Activated T-helper 17 cell treated with anti-CD3 and anti-CD28 coated beads, Interleukin-2, amount 50 U/mL, for 72 hours (primary cell): ENCODE measurements at regions not wholly inside any gene's neighbourhood (a gene's known extent, or its start where the extent isn't known, plus 50 kb on each side); places are given as distances from the start of the nearest gene placed in this dataset.

Experiments
- ATAC-seq: fragments of 150-1000 bp; cut with Tn5 transposase; replicated peaks from 2 replicates; pipeline ENCODE4 v1.10.0; 2021; ENCODE audit warnings: mild to moderate bottlenecking, moderate library complexity
- H3K27ac Mint-ChIP-seq: one replicate; pipeline ENCODE4 v1.8.0; 2022; ENCODE audit warnings: mixed read lengths
- H3K27me3 Mint-ChIP-seq: one replicate; pipeline ENCODE4 v1.8.0; 2022; ENCODE audit warnings: mixed read lengths
- H3K36me3 Mint-ChIP-seq: one replicate; pipeline ENCODE4 v1.8.0; 2022; ENCODE audit warnings: low read depth, mild to moderate bottlenecking, mixed read lengths
- H3K4me1 Mint-ChIP-seq: one replicate; pipeline ENCODE4 v1.8.0; 2022; ENCODE audit warnings: mixed read lengths
- H3K4me3 Mint-ChIP-seq: one replicate; pipeline ENCODE4 v1.8.0; 2022; ENCODE audit warnings: mild to moderate bottlenecking, mixed read lengths
- H3K9me3 Mint-ChIP-seq: one replicate; pipeline ENCODE4 v1.8.0; 2022; ENCODE audit warnings: mixed read lengths

DNA sequence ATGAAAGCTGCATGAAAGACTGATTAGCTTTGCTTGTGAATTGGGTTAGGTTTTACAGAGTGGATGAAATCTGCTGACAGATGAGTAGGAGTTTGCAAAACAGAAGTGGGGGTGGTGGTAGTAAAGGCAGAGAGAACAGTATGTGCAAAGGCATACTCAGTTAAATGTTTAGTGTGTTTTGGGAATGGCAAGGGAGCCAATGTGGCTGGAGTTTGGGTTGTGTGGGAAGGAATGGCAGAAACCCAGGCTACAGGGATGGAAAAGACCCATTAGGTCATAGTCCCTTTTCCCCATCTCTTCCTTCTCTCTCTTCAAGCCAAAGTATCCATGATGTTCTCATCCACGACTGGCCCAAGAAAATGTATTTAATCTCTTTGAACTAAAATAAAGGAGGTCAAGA lies 362.2 kb upstream of the LYPLAL1 start:
- ATAC-seq = no peak
- no peak overlapping the region for H3K4me3 Mint-ChIP-seq
- no peaks in the 10 kb centered on the region for H3K4me1 Mint-ChIP-seq
- H3K9me3 Mint-ChIP-seq = peaks cover 5% of the 10 kb centered on the region
- H3K27me3 Mint-ChIP-seq = no peaks in the 10 kb centered on the region
- H3K27ac Mint-ChIP-seq = no peak overlapping the region
- H3K36me3 Mint-ChIP-seq = no peaks in the 10 kb centered on the region

DNA sequence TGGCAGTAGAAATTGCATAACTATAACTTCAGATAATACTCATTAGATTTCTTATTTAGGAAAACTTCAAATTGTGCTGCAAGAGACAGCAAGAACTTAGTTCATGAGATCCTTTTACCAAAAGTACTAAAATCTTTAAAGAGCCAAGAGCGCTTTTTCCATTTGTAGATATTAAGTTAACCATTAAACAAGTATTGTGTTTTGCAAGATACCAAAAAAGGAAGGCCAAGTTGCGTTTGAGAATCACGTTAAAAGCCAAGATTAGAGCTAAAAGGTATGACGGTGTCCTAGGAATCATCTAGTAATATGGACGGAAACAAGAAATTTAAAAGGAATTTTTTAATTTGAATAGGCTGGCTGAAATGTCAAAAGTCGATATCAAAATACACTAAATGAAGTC lies 361.3 kb upstream of the LYPLAL1 start:
- Mint-ChIP-seq H3K4me3 (no peak overlapping the region), H3K27ac (no peak overlapping the region), H3K4me1 (no peaks in the 10 kb centered on the region), H3K36me3 (no peaks in the 10 kb centered on the region), H3K9me3 (peaks cover 5% of the 10 kb centered on the region), H3K27me3 (no peaks in the 10 kb centered on the region)
- no peak for ATAC-seq

DNA sequence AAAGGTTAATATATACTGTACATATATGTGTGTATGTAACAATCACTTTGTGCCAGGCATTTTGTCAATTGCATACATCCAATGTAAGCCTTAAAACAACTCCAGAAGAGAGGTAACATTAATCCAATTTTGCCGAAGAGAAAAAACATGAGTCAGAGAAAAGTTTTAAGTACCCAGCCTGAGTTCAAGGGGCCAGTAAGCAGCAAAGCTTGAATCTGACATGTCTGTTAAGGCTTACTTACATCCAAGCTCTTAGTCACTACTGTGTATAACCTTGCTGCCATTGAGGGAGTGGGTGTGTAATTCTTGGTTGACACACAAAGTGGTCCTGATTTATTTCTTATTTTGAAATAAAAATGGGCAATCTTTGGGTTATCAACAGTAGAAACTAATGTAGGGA lies 360.4 kb upstream of the LYPLAL1 start:
- H3K4me1 Mint-ChIP-seq = no peaks in the 10 kb centered on the region

DNA sequence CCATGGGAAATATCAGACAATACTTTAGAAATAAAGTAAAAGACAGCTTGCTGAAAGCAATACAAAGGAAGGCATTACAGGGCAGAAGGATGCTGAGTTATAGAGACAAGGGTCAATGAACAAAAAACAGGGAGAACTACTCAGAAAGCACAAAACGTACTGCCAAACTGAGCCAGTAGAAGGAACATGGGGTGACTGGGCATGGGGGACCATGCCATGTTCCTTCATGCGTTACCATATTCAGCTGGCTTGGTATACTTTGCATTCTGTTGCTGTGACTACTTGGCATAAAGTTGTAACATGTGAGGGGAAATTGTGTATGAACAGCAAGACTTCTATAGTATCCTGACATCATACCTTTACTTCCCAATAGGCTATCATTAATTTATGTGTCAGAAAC lies 358.6 kb upstream of the LYPLAL1 start:
- no peak overlapping the region for H3K4me3 Mint-ChIP-seq
- no peak overlapping the region for H3K27ac Mint-ChIP-seq
- no peaks in the 10 kb centered on the region for H3K36me3 Mint-ChIP-seq
- ATAC-seq = no peak
- H3K27me3 Mint-ChIP-seq = no peaks in the 10 kb centered on the region
- H3K9me3 Mint-ChIP-seq = no peaks in the 10 kb centered on the region
- no peaks in the 10 kb centered on the region for H3K4me1 Mint-ChIP-seq

More for the DNA sequence above, 360.4 kb upstream of the LYPLAL1 start:
- Mint-ChIP-seq H3K27ac (no peak overlapping the region), H3K9me3 (peaks cover 3% of the 10 kb centered on the region), H3K36me3 (no peaks in the 10 kb centered on the region), H3K4me3 (no peak overlapping the region), H3K27me3 (no peaks in the 10 kb centered on the region)
- ATAC-seq = no peak

DNA sequence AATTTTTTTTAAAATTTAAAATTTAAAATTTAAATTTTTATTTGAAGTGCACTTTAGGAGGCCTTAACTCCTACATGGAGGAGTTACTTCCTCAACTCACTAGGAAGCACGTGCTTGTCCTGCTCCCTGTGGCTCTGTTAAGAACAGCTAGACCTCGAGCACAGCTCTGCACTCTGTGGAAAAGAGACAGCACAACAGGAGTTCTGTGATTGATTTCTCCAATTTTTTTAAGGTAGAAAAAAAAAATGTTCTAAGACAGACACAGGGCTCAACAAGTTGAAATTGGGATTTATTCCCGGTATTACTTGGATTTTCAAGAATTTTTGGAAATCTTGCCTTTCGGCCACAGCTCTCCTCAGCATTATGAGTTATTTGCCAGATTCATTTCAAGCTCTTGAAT lies 356.6 kb upstream of the LYPLAL1 start:
- Mint-ChIP-seq H3K4me3 (no peak overlapping the region), H3K27ac (no peak overlapping the region), H3K9me3 (peaks cover 5% of the 10 kb centered on the region), H3K36me3 (no peaks in the 10 kb centered on the region), H3K4me1 (no peaks in the 10 kb centered on the region), H3K27me3 (no peaks in the 10 kb centered on the region)
- ATAC-seq = no peak

DNA sequence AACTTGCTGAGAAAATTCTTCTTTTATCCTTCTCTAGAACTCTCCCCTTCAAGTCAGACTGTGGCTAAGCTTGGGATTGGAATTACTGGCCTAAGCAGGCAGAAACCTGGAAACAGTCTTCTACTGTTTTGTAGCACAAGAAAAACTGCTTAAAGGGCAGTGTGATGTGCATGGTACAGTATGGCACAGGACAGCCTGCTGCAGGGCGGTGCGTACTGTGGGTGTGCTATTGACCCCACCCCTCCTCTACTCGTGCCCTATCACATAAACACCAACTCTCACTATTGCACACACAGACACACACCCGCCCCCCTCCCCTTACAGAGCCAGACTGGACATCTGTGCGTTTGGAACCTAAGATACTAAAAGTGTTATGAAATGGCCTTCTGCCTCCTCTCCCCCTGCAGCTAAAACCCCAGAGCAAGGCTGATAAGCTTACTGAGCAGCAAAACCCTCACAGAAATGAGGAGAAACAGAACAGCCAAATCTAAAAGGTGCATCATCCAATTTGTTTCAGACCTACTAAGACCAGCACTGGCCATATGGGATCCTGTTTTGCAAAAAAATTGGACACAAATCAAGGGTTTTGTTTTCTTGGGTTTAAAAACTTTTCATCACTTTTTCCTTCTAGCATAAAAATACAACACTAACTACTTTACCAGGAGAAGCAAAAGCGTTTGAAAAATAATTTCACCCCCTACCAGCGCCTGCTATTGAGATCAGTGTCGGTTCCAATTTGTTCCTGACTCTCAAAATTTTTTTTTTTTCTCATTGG lies 355.8 kb upstream of the LYPLAL1 start:
- Mint-ChIP-seq H3K27me3 (no peaks in the 10 kb centered on the region), H3K9me3 (peaks cover 5% of the 10 kb centered on the region), H3K27ac (no peak overlapping the region), H3K4me3 (no peak overlapping the region), H3K36me3 (no peaks in the 10 kb centered on the region), H3K4me1 (no peaks in the 10 kb centered on the region)
- ATAC-seq = no peak

DNA sequence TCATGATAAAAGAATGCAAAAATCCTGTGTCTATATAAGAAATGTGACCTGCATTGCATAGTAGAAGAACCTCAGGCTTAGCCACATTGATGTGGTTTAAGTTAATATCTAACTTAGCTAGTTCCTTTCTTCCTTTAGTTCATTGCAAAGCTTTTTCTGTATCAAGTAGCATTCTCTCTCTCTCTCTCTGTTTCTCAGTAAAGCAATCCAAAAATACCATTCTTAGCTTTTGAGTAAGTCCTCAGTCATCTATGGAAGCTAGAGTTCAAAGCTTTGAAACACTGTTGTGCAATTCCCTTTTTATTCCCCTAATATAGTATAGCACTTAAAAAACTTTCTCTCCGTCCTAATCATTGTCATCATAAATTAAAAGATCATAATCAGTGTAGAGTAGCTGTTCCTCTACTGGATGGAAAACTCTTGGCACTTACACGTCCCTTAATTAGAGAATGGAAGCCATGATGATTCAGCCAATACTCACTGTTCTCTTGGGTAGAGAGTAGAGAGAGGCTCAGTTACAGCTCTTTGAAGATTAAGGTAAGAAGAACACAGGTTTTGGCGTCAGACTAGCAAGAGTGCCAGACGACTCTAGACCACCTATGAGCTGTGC lies 350.3 kb upstream of the LYPLAL1 start:
- Mint-ChIP-seq H3K27ac (no peak overlapping the region), H3K9me3 (peaks cover 5% of the 10 kb centered on the region), H3K36me3 (no peaks in the 10 kb centered on the region), H3K27me3 (no peaks in the 10 kb centered on the region), H3K4me1 (no peaks in the 10 kb centered on the region), H3K4me3 (no peak overlapping the region)
- no peak for ATAC-seq

DNA sequence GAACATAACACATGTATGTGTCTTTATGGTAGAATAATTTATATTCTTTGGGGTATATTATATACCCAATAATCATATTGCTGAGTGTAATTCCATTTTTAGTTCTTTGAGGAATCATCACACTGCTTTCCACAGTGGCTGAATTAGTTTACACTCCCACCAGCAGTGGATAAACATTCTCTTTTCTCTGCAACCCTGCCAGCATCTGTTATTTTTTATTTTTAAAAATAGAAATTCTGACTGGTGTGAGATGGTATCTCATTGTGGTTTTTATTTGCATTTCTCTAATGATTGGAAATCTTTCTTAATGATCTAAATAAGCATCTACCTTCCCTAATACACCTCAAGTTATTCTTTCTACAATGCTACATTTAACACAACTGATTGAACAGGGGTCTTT lies 346.2 kb upstream of the LYPLAL1 start:
- H3K4me1 Mint-ChIP-seq = no peaks in the 10 kb centered on the region

DNA sequence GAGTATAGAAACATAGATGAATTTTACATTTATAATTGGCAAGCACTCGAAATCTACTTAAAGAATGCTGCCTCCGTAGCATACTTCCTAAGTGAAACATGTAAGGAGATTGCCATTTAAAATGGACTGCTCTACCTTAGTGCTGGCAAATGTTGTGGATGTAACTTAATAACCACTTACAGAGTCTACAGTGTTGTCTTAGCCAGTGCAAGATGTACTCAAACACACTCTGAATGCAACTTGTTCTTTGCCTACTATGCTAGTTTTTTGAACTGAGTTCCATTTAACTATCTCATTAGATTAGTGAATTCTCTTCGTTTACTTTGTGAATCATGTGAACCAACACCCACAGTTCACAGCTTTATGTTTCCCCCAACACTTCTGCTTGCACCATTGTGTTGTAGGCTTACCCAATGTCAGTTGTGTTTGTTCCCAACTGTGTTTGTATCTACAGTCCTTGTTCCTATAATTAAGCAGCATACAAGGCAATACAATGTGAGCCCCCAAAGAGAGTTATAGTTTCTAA lies 345.5 kb upstream of the LYPLAL1 start:
- no peak overlapping the region for H3K27ac Mint-ChIP-seq
- no peak for ATAC-seq
- H3K27me3 Mint-ChIP-seq = no peaks in the 10 kb centered on the region

More for the DNA sequence above, 346.2 kb upstream of the LYPLAL1 start:
- Mint-ChIP-seq H3K36me3 (no peaks in the 10 kb centered on the region), H3K9me3 (no peaks in the 10 kb centered on the region), H3K27ac (no peak overlapping the region), H3K4me3 (no peak overlapping the region), H3K27me3 (no peaks in the 10 kb centered on the region)
- ATAC-seq = no peak

DNA sequence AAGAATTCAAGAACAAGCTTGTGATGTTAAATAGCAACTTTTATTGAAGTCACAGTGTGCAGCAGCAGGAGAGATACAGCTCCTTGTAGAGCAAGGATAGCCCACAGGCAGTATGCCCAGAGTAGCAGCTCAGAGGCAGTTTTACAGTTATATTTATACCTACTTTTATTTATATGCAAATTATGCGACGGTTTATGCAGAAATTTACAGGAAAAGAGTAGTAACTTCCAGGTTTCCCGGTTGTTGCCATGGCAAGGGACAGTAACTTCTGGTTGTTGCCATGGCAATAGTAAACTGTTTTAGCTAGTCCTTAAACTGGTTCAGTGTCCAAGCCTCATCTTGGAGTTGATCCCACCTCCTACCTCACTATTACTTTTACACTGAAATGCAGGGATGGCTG lies 344.6 kb upstream of the LYPLAL1 start:
- peaks cover 2% of the 10 kb centered on the region for H3K9me3 Mint-ChIP-seq
- no peak overlapping the region for H3K27ac Mint-ChIP-seq
- H3K36me3 Mint-ChIP-seq = no peaks in the 10 kb centered on the region

More for the DNA sequence above, 345.5 kb upstream of the LYPLAL1 start:
- H3K4me3 Mint-ChIP-seq = no peak overlapping the region
- H3K36me3 Mint-ChIP-seq = no peaks in the 10 kb centered on the region
- no peaks in the 10 kb centered on the region for H3K4me1 Mint-ChIP-seq
- H3K9me3 Mint-ChIP-seq = no peaks in the 10 kb centered on the region

DNA sequence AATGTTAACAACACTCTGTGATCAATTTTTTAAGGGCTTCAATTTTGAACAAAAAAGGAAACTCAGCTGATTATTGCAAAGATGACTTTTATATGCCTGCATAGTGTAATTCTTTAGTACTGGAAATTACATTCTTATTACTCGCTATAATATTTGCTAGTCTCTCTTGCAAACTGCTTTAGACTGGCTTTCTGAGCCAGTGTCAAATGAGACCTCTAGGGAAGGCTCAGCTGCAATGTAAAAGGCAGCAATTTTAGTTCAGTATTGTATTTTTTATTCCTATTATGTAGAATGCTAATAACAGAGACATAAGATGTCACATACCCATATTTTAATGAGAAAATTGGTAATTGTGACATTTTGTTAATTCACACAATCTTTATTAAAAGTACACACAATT lies 338.1 kb upstream of the LYPLAL1 start:
- no peaks in the 10 kb centered on the region for H3K4me1 Mint-ChIP-seq
- no peaks in the 10 kb centered on the region for H3K27me3 Mint-ChIP-seq
- ATAC-seq = no peak
- peaks cover 6% of the 10 kb centered on the region for H3K9me3 Mint-ChIP-seq
- no peaks in the 10 kb centered on the region for H3K36me3 Mint-ChIP-seq
- no peak overlapping the region for H3K4me3 Mint-ChIP-seq
- H3K27ac Mint-ChIP-seq = no peak overlapping the region

More for the DNA sequence above, 344.6 kb upstream of the LYPLAL1 start:
- Mint-ChIP-seq H3K4me3 (no peak overlapping the region), H3K4me1 (no peaks in the 10 kb centered on the region), H3K27me3 (no peaks in the 10 kb centered on the region)
- no peak for ATAC-seq

DNA sequence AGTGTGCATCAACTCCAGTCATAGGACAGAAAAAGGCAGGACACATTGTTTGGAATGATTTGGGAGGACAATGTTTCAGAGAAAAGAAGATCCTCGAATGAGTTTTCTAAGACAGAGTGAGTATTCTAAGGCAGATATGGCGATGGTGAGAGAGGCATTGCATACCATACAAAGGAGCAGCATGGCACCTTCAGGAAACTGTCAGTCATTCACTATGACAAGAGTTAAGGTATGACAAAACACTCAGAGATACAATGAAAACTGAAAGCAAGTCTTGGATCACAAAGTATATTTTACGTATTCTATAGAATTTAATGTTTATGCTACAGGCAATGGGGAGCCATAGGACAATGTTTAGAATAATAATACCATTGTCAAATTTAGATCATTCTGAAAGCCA lies 337.4 kb upstream of the LYPLAL1 start:
- H3K27me3 Mint-ChIP-seq = no peaks in the 10 kb centered on the region
- no peaks in the 10 kb centered on the region for H3K4me1 Mint-ChIP-seq
- no peak for ATAC-seq
- no peak overlapping the region for H3K4me3 Mint-ChIP-seq
- H3K27ac Mint-ChIP-seq = no peak overlapping the region
- H3K36me3 Mint-ChIP-seq = no peaks in the 10 kb centered on the region
- peaks cover 10% of the 10 kb centered on the region for H3K9me3 Mint-ChIP-seq

DNA sequence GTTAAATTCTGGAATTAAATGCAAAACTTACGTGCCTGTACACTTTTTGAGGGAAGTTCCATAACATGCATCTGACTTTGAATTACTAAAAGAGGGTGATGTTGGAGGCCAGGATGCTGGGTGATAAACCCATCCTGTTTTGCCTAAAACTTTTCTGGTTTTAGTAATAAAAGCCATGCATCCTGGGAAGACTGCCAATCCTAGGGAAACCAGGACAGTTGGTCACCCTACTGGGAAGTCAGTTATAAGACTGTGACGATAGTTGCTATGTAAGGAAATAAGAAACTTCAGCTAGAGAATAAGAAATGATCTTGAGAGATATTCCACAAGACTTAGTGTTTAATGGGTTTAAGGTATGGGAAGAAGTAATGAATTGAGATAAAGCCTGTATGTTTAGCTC lies 336.6 kb upstream of the LYPLAL1 start:
- Mint-ChIP-seq H3K4me3 (no peak overlapping the region), H3K9me3 (peaks cover 10% of the 10 kb centered on the region), H3K27ac (no peak overlapping the region), H3K36me3 (no peaks in the 10 kb centered on the region), H3K27me3 (no peaks in the 10 kb centered on the region), H3K4me1 (no peaks in the 10 kb centered on the region)
- no peak for ATAC-seq

DNA sequence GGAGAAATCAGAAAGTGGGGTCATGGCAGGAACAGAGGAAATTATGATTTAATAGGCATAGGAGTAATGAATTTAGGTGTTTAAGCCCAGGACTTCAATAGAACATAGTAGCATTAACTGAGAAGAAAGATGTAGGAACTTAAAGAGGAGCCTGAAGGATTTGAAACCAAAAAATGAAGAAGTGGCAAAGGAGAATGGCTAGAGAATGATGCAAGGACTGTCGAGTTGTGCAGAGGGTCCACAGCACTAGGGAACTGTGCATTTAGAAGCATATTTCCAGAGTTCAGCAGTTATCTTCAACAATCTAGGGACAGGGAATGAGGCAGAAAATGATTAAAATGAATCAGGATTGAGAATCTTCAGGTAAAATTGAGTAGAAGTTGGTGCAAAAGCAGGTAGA lies 328.1 kb upstream of the LYPLAL1 start:
- no peak for ATAC-seq
- H3K27me3 Mint-ChIP-seq = no peaks in the 10 kb centered on the region
- no peak overlapping the region for H3K4me3 Mint-ChIP-seq
- H3K36me3 Mint-ChIP-seq = no peaks in the 10 kb centered on the region
- no peak overlapping the region for H3K27ac Mint-ChIP-seq
- H3K9me3 Mint-ChIP-seq = peaks cover 14% of the 10 kb centered on the region
- no peaks in the 10 kb centered on the region for H3K4me1 Mint-ChIP-seq

DNA sequence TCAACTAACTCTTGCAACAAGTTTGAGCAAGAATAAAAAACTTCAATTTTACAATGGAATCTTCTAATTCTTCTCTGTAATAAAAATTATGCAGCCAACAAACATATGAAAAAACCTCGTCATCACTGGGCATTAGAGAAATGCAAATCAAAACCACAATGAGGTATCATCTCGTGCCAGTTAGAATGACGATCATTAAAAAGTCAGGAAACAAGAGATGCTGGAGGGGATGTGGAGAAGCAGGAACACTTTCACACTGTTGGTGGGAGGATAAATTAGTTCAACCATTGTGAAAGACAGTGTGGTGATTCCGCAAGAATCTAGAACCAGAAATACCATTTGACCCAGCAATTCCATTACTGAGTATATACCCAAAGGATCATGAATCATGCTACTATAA lies 327.5 kb upstream of the LYPLAL1 start:
- Mint-ChIP-seq H3K27me3 (no peaks in the 10 kb centered on the region), H3K27ac (no peak overlapping the region), H3K4me1 (no peaks in the 10 kb centered on the region), H3K9me3 (peaks cover 10% of the 10 kb centered on the region), H3K36me3 (no peaks in the 10 kb centered on the region), H3K4me3 (no peak overlapping the region)
- no peak for ATAC-seq
